Sciatic nerve (tissue), 2 donors: ENCODE measurements at regions not wholly inside any gene's neighbourhood (a gene's known extent, or its start where the extent isn't known, plus 50 kb on each side); places are given as distances from the start of the nearest gene placed in this dataset.
"Not testable (repeated sequence)": the region's sequence is repeated elsewhere in the genome, so short reads cannot be mapped to it uniquely, and the experiment has no call there.

Experiments used
- ATAC-seq: fragments of 200-7000 bp; cut with Tn5 transposase; one replicate; pipeline ENCODE4 v1.9.1; 2020; ENCODE audit warnings: mild to moderate bottlenecking, moderate library complexity
- DNase-seq: peaks from one replicate; pipeline ENCODE4 v3.0.0-alpha.2; 2020; ENCODE audit warnings: low spot score
- intact Hi-C: fragments of 100-400 bp; cut with DNase I; formaldehyde crosslinking; loops from one replicate; pipeline ENCODE4 v1.14.2; 2022
- donor health status: DM: no; HTN: no; CAD: no.
- donor health status: DM: no; HTN: no; CAD: no.

DNA sequence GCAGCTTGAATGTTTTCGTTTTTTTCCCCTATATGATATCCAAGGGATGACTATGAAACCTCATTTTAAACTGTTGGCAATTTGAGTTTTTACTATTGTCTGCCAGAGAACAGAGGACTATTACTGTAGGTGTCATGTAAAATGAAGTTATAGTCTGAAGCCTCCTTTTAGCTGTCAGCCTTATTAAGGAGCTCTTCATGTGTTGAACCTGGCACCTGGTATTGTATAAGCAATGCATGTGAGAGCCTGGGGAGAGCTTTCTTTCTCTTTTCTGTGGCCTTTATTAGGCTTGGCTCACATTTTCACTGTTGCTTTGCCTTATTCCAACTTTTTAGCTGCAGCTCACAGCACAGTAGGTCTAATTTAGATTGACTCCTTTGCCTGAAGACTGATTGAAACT lies 119.1 kb upstream of the FOXP2 start:
- no peak for ATAC-seq
- DNase-seq: no peak
- intact Hi-C loops: no loop called here

DNA sequence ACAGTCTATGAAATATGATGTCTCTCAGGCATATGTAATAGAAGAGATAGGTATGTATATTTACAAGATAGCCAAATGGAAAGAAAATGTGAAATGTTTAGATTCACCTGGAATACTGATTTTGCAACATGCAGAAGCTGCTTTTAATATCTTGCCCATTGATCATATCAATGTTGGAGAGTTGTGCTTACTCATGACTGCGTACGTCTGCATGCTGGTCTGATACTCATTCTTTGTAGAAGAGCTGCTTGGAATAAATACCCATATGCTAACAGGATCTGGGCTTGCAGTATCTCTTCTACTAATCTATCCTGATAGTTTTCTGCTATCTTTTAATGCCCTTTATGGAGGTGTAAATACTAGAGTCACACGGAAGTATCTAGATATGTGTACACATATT lies 120.6 kb upstream of the FOXP2 start:
- ATAC-seq: no peak
- intact Hi-C loops: no loop called here

DNA sequence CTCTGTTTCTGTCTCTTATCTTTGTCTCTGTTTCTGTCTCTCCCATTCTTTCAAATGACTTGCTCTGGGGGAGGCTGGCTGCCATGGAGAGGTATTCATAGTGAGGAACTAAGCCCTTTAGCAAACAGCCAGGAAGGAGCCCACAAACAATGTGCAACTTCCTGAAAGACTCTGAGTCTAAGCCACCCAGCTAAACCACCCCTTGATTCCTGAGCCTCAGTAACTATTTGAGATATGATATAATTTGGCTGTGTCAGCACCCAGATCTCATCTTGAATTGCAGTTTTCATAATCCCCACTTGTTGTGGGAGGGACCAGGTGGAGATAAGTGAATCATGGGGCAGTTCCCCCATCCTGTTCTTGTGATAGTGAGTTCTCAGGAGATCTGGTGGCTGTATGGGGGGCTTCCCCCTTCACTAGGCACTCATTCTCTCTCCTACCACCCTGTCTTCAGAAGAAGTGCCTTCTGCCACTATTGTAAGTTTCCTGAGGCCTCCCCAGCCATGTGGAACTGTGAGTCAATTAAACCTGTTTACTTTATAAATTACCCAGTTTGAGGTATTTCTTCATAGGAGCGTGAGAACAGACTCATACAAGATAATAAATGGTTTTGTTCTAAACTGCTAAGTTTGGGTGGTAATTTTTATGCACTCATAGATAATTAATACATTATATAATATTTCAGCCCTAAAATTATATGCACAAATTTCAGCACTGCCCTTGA lies 121.2 kb upstream of the FOXP2 start:
- DNase-seq: no peak
- intact Hi-C loops: no loop called here
- ATAC-seq: no peak

More for the DNA sequence above, 120.6 kb upstream of the FOXP2 start:
- DNase-seq: no peak

DNA sequence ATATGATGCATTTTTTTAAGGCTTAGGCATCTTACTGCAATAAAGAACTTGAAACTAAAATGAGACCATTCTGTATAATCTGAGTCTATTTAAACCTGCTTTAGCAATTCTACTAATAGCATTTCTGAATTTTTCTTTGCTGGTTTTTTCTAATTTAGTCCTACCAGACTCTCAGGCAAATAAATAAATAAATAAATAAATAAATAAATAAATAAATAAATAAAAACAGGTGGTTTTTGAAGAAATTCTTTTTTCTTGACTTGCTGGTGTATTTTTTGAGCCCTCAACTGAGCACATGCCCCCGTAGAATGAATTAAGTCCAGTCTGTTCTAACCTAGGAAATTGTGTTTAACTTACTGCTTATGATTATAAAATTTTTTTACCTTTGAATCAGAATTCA lies 134.7 kb upstream of the FOXP2 start:
- intact Hi-C loops: no loop called here
- DNase-seq (no peak), ATAC-seq (no peak)

DNA sequence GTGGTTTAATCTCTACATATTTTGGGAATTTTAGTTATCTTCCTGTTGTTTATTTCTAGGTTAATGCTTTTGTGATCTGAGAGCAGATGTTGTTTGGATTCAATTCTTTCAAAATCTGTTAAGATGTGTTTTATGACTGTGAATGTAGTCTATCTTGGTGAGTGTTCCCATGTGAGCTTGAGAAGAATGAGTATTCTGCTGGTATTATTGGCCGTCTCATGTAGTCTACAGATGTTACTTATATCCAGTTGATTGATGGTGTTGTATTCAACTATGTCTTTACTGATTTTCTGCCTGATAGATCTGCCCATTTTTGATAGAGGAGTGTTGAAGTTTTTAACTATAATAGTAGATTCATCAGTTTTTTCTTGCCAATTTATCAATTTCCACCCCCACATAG lies 141.4 kb upstream of the FOXP2 start:
- ATAC-seq: no peak
- intact Hi-C loops: no loop called here

DNA sequence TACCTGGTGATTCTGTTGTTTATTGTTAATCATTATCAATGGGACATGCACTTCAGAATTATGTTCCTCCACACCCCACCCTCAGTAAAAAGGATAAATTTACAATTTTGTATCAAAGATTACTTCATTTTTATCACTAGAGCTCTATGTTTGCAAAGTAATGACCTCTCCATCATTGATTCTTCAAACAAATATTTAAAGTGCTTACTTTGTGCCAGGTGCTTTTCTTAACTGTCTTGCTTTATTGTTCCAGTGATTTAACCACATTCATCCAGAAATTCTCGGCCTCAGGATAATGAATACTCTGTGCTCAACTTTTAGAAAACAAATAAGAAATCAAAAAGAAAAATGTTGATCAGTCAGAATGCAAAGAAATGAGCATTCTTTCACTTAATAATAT lies 144.9 kb upstream of the FOXP2 start:
- no peak for ATAC-seq
- no peak for DNase-seq
- intact Hi-C loops: no loop called here

More for the DNA sequence above, 141.4 kb upstream of the FOXP2 start:
- no peak for DNase-seq

DNA sequence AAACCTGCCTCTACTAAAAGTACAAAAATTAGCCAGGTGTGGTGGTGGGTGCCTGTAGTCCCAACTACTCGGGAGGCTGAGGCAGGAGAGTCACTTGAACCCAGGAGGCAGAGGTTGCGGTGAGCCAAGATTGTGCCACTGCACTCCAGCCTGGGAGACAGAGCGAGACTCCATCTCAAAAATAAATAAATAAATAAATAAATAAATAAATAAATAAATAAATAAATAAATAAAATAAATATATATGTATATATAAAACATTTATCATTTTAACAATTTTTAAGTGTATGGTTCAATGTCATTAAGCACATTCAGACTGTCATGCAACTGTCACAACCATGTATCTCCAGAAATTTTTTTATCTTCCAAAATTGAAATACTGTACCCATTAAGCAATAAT lies 147.1 kb upstream of the FOXP2 start:
- intact Hi-C loops, ATAC-seq, DNase-seq: not testable (repeated sequence)

DNA sequence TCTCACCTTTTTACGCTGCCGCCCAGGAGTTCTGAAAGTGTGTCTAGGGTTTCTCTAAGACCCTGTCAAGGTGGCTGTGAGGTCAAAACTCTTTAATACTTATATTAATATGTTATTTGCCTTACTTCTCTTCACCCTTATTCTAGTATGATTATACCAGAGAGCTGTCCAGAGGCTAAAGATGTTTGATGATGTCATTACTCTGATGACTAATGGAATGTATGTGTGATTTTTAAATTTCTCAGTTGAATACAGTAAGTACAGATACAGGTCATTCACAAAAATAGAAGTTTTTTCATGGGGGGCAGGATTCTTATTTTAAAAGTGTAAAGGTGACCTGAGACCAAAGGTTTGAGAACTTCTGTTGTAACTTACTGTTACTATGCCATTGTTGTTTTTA lies 150.6 kb upstream of the FOXP2 start:
- no peak for ATAC-seq
- DNase-seq: no peak
- intact Hi-C loops: no loop called here

DNA sequence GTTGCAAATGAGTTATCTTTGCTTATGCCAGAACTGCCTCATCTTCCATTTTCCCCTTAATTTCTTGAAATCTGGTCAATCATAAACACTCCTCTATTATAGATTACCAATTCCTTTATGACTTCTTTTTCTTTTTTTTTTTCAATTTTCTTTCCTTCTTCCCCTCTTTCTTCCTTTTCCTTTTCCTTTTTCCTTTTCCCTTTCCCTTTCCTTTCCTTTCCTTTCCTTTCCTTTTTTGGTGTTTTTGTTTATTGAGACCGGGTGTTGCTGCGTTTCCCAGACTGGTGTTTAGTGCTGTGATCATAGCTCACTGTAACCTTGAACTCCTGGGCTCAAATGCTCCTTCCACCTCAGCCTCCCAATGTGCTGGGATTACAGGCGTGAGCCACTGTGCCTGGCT lies 151.4 kb upstream of the FOXP2 start:
- intact Hi-C loops: no loop called here
- DNase-seq (no peak), ATAC-seq (no peak)

DNA sequence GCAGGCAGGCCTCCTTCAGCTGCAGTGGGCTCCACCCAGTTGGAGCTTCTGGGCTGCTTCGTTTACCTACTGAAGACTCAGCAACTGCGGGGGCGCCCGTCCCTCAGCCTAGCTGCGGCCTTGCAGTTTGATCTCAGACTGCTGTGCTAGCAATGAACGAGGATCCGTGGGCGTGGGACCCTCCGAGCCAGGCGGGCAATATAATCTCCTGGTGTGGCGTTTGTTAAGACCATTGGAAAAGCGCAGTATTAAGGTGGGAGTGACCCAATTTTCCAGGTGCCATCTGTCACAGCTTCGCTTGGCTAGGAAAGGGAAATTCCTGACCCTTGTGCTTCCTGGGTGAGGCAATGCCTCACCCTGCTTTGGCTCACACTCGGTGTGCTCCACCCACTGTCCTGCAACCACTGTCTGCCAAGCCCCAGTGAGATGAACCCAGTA lies 159.2 kb upstream of the FOXP2 start:
- DNase-seq (no peak), ATAC-seq (no peak)
- intact Hi-C loops: no loop called here

DNA sequence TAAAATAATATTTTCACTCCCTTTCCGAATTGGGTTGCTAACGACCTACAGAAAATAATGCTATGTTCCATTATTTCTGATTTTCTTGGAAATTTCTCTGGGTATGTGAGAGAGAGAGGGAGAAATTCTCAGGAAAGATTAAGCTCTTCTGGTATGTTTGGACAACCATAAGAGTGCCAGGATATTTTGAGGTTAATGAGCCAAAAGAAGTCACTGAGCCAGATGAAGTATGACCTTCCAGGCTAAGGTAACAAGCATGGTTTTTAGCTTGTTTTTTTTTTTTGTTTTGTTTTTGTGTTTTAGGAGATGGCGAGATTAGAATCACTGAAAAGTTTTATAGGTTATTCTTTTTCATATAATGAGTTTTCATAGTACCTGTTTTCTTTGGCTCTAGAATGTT lies 171.0 kb upstream of the FOXP2 start:
- no peak for DNase-seq
- intact Hi-C loops: no loop called here
- peak; percentile 38 for ATAC-seq

DNA sequence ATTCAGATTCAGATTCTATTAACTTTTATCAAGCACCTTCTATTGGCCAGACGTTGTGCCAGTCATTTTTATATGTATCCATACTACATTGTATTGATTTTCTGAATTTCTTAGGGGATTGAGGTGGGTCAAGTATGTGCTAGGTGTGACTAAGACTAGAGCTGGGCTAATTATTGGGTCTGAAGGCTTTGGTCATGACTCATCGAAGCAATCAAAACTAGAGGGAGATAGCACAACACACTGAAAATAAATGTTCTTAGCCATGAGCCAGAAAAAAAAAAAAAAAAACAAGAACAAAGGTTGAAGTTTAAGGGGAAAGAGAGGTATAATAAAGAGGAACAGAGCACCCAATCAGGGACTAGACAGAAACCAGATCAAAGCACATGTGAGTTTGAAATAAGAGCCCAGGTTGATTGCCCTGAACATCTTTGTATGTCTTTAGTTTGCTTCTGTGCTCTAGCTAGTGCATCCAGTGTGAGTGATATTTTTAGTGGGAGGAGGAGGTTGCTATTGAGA lies 171.6 kb upstream of the FOXP2 start:
- ATAC-seq: peak; percentile 65
- intact Hi-C loops: no loop called here
- DNase-seq: no peak

DNA sequence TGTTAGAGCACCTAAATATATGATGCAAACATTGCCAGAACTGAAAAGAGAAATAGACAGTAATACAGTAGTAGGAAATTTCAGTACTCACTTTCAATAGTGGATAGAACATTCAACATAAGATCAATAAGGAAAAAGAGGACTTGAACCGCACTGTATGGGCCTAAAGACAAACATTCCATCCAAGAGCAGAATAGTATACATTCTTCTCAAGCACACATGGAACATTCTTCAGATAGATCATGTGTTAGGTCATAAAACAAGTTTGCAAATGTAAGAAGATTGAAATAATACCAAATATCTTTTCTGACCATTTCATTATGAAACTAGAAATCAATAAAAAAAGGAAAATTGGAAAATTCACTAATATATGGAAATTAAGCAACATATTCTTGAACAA lies 185.4 kb upstream of the FOXP2 start:
- no peak for ATAC-seq

DNA sequence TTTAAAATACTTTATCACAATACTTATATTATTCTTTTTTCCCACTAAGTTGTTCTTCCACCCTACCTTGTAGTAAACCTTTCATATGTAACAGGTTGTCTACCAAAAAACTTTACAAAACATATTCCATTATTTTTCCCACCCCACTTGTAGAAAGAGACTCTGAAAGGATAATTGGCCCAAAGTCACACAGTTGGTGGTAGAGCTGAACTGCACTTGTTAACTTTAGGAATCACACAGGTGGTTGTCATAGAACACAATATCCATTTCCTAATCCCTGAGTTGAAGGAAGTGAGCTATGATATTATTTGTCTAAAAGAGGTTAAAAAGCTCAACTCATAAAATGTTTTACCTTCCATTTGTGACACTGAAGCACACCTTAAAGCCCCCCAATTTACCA lies 188.8 kb upstream of the FOXP2 start:
- intact Hi-C loops: no loop called here
- no peak for ATAC-seq

More for the DNA sequence above, 185.4 kb upstream of the FOXP2 start:
- intact Hi-C loops: no loop called here
- no peak for DNase-seq

DNA sequence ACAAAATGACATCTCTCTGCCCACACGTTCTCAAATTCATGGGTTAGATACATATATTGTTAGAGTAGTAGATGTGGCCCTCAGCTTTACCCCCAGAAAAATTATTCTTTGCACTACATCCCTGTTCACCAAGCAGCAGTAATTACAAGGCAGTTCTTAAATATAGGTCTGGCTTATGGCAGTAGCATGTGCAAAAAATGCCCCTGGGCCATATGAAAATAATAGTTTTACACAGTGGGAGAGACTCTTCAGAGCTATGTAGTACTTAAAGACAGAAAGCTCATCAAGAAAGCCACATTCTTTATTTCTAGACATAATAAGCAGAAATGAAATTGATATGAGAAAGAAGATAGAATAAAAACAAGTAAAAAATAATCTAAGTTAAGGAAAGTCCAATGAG lies 196.3 kb upstream of the FOXP2 start:
- ATAC-seq: no peak
- DNase-seq: no peak
- intact Hi-C loops: no loop called here

More for the DNA sequence above, 188.8 kb upstream of the FOXP2 start:
- no peak for DNase-seq

DNA sequence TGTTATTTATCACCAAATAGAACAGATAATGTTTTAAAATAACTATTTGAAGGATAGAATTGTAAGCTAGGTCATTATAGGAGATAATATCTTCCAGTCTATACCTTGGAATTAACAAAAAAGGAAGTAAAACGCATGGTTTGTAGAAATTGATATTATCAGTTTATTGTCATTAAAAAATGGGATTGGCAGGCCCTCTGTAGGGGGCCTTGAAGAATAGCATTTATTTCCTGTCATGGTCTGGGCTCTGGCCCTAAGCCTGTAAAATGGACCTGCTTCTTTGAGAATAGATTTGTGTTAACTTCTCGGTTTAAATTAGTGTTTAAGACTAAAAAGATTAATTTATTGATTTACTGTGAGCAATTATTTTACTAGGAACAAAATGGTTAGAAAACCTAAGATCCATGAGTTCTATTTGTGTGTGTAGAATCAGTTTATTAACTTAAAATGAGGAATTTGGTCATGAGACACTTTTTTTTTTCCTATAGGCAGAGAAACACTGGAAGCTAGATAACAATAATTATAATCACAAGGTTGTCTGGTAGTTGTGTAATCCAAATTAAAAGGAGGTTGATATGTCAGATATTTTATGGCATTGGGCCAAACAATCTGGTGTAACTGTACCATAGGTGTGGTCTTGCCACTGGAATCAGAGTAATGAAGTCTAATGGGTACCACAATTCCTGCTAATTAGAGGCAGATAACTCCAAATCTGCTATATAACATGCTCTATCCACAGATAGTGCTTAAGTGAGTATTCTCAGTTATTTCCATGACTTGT lies 197.4 kb upstream of the FOXP2 start:
- ATAC-seq: no peak
- no peak for DNase-seq
- intact Hi-C loops: no loop called here

DNA sequence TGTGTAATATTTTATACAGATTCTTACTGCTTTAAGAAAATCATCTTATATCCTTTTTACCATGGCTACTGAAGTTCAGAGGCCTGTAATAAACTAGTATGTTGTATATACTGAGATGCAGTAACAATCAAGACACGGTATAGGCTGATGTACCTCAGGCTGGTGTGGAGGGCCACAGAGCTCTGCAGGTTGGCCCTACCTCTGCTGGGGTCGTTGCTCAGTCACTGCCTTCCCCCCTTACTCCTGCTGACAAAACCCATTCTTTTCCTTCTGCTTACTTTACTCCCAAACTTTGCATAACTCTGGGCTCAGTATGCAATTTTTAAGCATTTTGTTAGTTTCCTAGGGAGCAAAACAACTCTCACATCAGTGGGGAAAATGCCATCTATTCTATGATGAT lies 200.1 kb upstream of the FOXP2 start:
- DNase-seq (no peak), ATAC-seq (no peak)
- intact Hi-C loops: no loop called here

DNA sequence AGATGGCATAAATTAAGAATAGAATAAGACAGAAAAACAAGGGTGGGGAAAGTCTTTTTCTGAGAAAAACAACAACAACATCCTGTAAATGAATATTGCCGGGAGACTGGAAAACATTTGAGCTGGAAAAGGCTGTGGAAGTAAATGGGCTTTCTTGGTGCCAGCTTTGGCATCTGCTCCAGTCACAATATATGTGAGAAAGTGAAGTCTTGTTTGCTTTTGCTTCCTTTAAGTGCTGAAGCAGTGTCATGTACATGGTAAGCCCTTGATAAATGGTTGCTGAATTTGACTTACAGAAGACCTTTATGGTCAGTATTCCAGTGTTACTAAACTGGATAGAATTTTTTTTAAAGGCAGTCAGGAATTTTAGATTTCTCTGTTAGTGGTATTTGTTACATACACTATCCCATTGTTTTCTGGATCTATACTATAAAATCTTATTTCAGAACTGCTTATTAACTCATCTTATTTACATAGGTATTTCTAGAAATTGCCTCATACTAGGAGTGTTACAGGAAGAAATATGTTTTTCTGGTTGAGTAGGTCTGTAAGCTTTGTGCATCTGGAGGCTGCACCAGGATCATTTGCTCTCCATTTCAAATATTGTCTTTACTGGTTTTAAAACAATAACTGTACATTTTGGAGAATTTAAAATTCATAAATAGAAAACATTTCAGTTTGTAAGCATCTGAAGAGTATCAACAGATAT lies 201.7 kb upstream of the FOXP2 start:
- no peak for DNase-seq
- ATAC-seq: no peak
- intact Hi-C loops: no loop called here

DNA sequence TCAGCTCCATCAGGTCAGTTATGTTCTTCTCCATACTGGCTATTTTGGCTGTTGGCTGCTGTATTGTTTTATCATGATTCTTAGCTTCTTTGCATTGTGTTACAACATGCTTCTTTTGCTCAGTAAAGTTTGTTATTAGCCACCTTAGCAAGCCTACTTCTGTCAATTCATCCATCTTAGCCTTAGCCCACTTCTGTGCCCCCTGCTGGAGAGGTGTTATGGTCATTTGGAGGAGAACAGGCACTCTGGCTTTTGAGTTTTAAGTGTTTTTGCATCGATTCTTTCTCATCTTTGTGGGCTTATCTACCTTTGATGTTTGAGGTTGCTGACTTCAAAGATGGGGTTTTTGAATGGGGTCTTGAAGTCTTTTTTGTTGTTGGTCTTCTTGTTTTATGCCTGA lies 204.6 kb upstream of the FOXP2 start:
- intact Hi-C loops: no loop called here
- ATAC-seq (no peak), DNase-seq (no peak)

DNA sequence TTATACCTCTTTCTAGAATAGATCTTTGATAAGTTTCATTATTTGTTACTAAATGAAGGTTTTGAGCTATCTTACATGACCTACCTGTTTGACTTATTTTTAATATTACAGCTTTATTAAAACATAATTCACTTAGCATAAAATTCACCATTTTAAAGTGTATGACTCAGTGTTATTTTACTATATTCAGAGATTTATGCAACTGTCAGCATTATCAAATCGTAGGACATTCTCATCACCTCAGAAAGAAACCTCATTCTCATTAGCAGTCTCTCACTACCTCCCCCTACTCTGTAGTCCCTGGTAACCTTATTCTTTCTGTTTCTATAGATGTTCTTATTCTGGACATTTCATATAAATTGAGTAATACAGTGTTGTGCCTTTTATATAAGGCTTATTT lies 207.9 kb upstream of the FOXP2 start:
- DNase-seq: no peak
- no peak for ATAC-seq
- intact Hi-C loops: no loop called here
